Epidermal melanocyte (primary cell): ENCODE measurements at regions not wholly inside any gene's neighbourhood (a gene's known extent, or its start where the extent isn't known, plus 50 kb on each side); places are given as distances from the start of the nearest gene placed in this dataset.
"Not testable (repeated sequence)": the region's sequence is repeated elsewhere in the genome, so short reads cannot be mapped to it uniquely, and the experiment has no call there.

ENCODE experiments used
- DNase-seq: peaks from one replicate; pipeline ENCODE4 v3.0.0; 2011; ENCODE audit warnings: low spot score; ENCODE audit not compliant: insufficient read length

GRCh38 chr6:90374201-90374600 is 77.6 kb upstream of the BACH2 start:
- no peak for DNase-seq

GRCh38 chr6:90372885-90373284 is 76.2 kb upstream of the BACH2 start:
- DNase-seq, result no peak

- no peak for DNase-seq
These were observed 75.8 kb upstream of the BACH2 start for GRCh38 chr6:90372450-90372849.

- DNase-seq, result no peak
These were observed 73.9 kb upstream of the BACH2 start for GRCh38 chr6:90370493-90370959.

GRCh38 chr6:90369651-90370050 is 73.0 kb upstream of the BACH2 start:
- DNase-seq, result no peak

- DNase-seq, result peak; percentile 73
These were observed 72.4 kb upstream of the BACH2 start for GRCh38 chr6:90369024-90369519.

- no peak for DNase-seq
These were observed 72.0 kb upstream of the BACH2 start for GRCh38 chr6:90368601-90369000.

GRCh38 chr6:90368001-90368400 is 71.4 kb upstream of the BACH2 start:
- DNase-seq, result no peak

- DNase-seq, result no peak
These were observed 69.0 kb upstream of the BACH2 start for GRCh38 chr6:90365565-90366219.

GRCh38 chr6:90365002-90365401 is 68.4 kb upstream of the BACH2 start:
- no peak for DNase-seq

GRCh38 chr6:90364286-90364685 is 67.6 kb upstream of the BACH2 start:
- no peak for DNase-seq

GRCh38 chr6:90362318-90362717 is 65.7 kb upstream of the BACH2 start:
- DNase-seq, result no peak

GRCh38 chr6:90361174-90361573 is 64.5 kb upstream of the BACH2 start:
- DNase-seq, result no peak

- DNase-seq, result not testable (repeated sequence)
These were observed 61.6 kb upstream of the BACH2 start for GRCh38 chr6:90358036-90358770.

- DNase-seq, result no peak
These were observed 59.4 kb upstream of the BACH2 start for GRCh38 chr6:90356012-90356421.

GRCh38 chr6:90354961-90355360 is 58.3 kb upstream of the BACH2 start:
- DNase-seq, result no peak

- no peak for DNase-seq
These were observed 55.1 kb upstream of the BACH2 start for GRCh38 chr6:90351696-90352095.

GRCh38 chr6:90350689-90351554 is 54.3 kb upstream of the BACH2 start:
- no peak for DNase-seq

GRCh38 chr6:90347411-90347851 is 50.8 kb upstream of the BACH2 start:
- no peak for DNase-seq

- DNase-seq, result no peak
These were observed 50.1 kb upstream of the BACH2 start for GRCh38 chr6:90346729-90347128.
